Aorta (tissue), 5 donors: ENCODE measurements at regions not wholly inside any gene's neighbourhood (a gene's known extent, or its start where the extent isn't known, plus 50 kb on each side); places are given as distances from the start of the nearest gene placed in this dataset.
"Not testable (repeated sequence)": the region's sequence is repeated elsewhere in the genome, so short reads cannot be mapped to it uniquely, and the experiment has no call there.

ENCODE experiments used
- ATAC-seq: fragments of 200-7000 bp; cut with Tn5 transposase; one replicate; pipeline ENCODE4 v1.9.1; 2022; ENCODE audit warnings: moderate library complexity; ENCODE audit not compliant: low FRiP score
- DNase-seq, 2 donors: peaks; one replicate each; pipeline ENCODE4 v3.0.0-alpha.2; 2020
- H3K27ac ChIP-seq, 2 donors: one replicate each; pipeline ENCODE4 v1.5.1; 2013; ENCODE audit warnings: low read length in 2 of 2, mild to moderate bottlenecking in 2 of 2, moderate library complexity in 2 of 2, control low read depth in 1 of 2, inconsistent platforms in 1 of 2, low read depth in 1 of 2
- H3K27me3 ChIP-seq, 2 donors: one replicate each; pipeline ENCODE4 v1.6.1; 2013; ENCODE audit warnings: control low read depth in 1 of 2, low read length in 1 of 2, mild to moderate bottlenecking in 1 of 2, moderate library complexity in 1 of 2; ENCODE audit not compliant: insufficient read depth in 2 of 2, control insufficient read depth in 1 of 2
- H3K36me3 ChIP-seq, 2 donors: one replicate each; pipeline ENCODE4 v1.6.1; 2013; ENCODE audit warnings: control low read depth in 1 of 2, low read length in 1 of 2, mild to moderate bottlenecking in 1 of 2; ENCODE audit not compliant: insufficient read depth in 2 of 2, control insufficient read depth in 1 of 2
- H3K4me1 ChIP-seq, 2 donors: one replicate each; pipeline ENCODE4 v1.6.1; 2013; ENCODE audit warnings: low read length in 2 of 2, control low read depth in 1 of 2, mild to moderate bottlenecking in 1 of 2, moderate library complexity in 1 of 2; ENCODE audit not compliant: insufficient read depth in 2 of 2, control insufficient read depth in 1 of 2
- H3K4me3 ChIP-seq, 2 donors: one replicate each; pipeline ENCODE4 v1.5.1; 2013; ENCODE audit warnings: low read length in 2 of 2, control low read depth in 1 of 2, mild to moderate bottlenecking in 1 of 2
- H3K9me3 ChIP-seq: one replicate; pipeline ENCODE4 v1.6.1; 2013; ENCODE audit warnings: mild to moderate bottlenecking, low read length; ENCODE audit not compliant: control insufficient read depth
- WGBS, 2 donors: extraction: QIAGEN DNeasy Blood & Tissue Kit; methylation state at CpG; one replicate each; pipeline ENCODE4 v1.1.7; 2013; 5-methylcytosine and 5-hydroxymethylcytosine counted together
- intact Hi-C, 2 donors: fragments of 100-400 bp; cut with DNase I; formaldehyde crosslinking; loops; one replicate each; pipeline versions ENCODE4 v1.14.2 to v1.15.0; 2022
- donor health status: healthy with polysubstance abuse.
- donor health status: Bipolar disorder and iron deficiency.
- donor health status: DM: no; HTN: no; CAD: no.
- donor health status: DM: no; HTN: no; CAD: no.
- donor health status: DM: yes; HTN: yes; CAD: no.

DNA sequence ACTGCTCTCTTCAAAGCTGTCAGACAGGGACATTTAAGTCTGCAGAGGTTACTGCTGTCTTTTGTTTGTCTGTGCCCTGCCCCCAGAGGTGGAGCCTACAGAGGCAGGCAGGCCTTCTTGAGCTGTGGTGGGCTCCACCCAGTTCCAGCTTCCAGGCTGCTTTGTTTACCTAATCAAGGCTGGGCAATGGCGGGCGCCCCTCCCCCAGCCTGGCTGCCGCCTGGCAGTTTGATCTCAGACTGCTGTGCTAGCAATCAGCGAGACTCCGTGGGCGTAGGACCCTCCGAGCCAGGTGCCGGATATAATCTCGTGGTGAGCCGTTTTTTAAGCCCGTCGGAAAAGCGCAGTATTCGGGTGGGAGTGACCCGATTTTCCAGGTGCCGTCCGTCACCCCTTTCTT lies 942.3 kb downstream of the TLE1 start:
- H3K9me3 ChIP-seq, DNase-seq, H3K27ac ChIP-seq, H3K36me3 ChIP-seq, intact Hi-C loops, H3K27me3 ChIP-seq, H3K4me1 ChIP-seq, ATAC-seq, H3K4me3 ChIP-seq: not testable (repeated sequence)
- WGBS, 2 donors: 90 to 92% methylated on average over 17 of the region's 17 CpGs

DNA sequence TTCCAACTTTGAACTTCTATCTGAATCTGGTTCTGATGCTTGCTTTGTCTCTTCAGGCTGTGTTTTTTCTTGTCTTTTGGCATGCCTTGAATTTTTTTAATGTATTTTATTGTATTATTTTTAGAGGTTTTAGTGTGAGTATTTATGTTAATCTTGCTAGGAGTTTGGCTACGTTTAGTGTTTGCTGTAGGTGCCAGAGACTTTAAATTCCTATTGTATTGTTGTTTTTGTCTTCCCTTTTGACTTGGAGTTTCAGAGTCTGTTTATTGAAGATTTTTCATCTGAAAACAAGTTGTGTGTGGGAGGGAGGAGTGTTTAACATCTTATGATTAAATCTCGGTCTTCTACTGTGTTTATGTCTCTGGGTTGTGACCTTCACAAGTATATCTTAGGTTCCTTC lies 956.8 kb downstream of the TLE1 start:
- Histone ChIP-seq H3K27ac (no peak overlapping the region), H3K27me3 (no peaks in the 10 kb centered on the region), H3K4me1 (peaks cover 0 to 2% of the 10 kb centered on the region in 2 donors), H3K4me3 (no peak overlapping the region), H3K36me3 (no peaks in the 10 kb centered on the region), H3K9me3 (peaks cover 4% of the 10 kb centered on the region)
- WGBS, 2 donors: 3 to 14% methylated on average over 2 of the region's 2 CpGs
- DNase-seq: no peak
- no peak for ATAC-seq
- intact Hi-C loops: no loop called here

DNA sequence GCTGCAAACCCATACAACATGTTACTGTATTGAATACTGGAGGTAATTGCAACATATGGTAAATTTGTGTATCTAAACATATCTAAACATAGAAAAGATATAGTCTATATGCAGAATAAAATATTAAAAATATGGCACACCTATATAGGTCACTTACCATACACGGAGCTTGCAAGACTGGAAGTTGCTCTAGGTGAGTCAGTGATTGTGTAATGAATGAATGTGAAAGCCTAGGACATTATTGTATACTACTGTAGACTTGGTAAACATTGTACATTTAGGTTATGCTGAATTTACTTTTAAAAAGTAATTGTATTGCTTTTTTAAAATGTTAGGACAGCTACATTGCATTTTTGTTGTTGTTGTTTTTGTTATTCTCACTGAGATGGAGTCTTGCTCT lies 968.8 kb downstream of the TLE1 start:
- H3K27me3 ChIP-seq: no peaks in the 10 kb centered on the region
- intact Hi-C loops: no loop called here
- no peaks in the 10 kb centered on the region for H3K36me3 ChIP-seq
- DNase-seq (no peak), ATAC-seq (no peak)
- H3K4me3 ChIP-seq: no peak overlapping the region
- H3K9me3 ChIP-seq: peaks cover 2% of the 10 kb centered on the region
- no peak overlapping the region for H3K27ac ChIP-seq
- WGBS, 2 donors: 92 to 94% methylated on average over 1 of the region's 1 CpG
- no peaks in the 10 kb centered on the region for H3K4me1 ChIP-seq

DNA sequence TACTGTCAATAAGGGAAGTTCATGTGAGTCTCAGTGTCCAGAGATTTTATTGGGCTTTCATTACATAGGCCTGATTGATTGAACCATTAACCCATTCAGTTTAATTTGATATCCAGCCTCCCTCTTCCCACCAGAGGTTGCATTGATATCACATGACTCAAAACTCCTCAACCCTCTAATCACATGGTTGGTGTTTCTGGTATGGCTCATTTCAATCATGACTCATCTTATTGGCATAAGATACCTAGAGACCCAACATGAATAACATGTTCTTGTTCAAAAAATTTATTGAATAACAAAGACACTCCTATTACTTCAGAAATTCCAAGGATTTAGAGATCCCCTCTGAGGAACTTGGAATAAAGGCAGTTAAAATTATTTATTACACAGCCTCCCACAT lies 982.2 kb downstream of the TLE1 start:
- intact Hi-C loops: no loop called here
- no peak for DNase-seq
- Histone ChIP-seq H3K27me3 (no peaks in the 10 kb centered on the region), H3K4me1 (no peaks in the 10 kb centered on the region), H3K4me3 (no peak overlapping the region), H3K9me3 (peaks cover 1% of the 10 kb centered on the region), H3K27ac (no peak overlapping the region), H3K36me3 (no peaks in the 10 kb centered on the region)
- ATAC-seq: no peak

DNA sequence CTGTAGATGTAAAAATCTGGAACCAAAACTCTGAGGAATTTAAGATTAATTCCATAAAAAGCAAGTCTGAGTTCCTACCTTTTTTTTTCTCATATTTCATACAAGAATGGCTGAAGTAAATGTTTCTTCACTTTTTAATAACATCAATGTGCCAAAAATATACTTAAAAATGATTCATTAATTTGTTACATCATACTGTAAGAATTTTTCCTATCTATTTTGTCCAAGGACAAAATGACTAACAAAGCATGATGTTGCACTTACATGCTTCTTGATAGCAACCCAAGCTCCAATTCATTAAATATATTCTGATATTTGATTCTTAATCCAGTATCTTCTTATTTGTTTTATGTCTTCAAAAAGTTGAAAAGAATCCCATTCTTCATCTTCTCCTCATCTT lies 988.3 kb downstream of the TLE1 start:
- ATAC-seq (peak; percentile 22), DNase-seq (no peak)
- Histone ChIP-seq H3K4me3 (no peak overlapping the region), H3K27me3 (no peaks in the 10 kb centered on the region), H3K36me3 (no peaks in the 10 kb centered on the region), H3K4me1 (peaks cover 0 to 3% of the 10 kb centered on the region in 2 donors), H3K27ac (no peak overlapping the region), H3K9me3 (no peaks in the 10 kb centered on the region)
- intact Hi-C loops: no loop called here

DNA sequence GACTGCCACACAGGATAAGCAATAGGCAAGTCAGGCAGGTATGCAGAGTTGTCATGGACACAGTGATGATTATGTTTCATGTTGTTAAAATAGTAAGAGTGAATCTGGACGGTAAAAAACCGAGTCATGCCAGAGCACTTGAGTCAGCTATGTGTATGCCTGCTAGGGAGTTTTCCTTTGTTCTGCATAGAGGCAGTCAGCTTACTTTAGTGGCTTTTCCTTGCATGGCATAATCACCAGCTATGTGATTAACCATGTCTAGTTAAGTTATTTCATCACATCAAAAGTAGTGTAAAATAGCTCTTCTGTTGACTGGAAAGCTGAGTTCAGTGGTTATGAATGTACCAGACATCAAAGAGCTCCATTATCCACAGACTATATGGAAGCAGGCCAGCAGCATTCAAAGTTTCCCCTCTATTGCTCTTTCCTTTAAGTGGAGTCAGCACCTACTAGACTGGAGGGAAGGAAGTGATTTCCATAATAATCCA lies 989.8 kb downstream of the TLE1 start:
- Histone ChIP-seq H3K9me3 (no peaks in the 10 kb centered on the region), H3K4me3 (no peak overlapping the region), H3K36me3 (no peaks in the 10 kb centered on the region), H3K4me1 (peaks cover 0 to 3% of the 10 kb centered on the region in 2 donors), H3K27me3 (no peaks in the 10 kb centered on the region), H3K27ac (no peak overlapping the region)
- DNase-seq (no peak), ATAC-seq (no peak)
- WGBS, 2 donors: 5 to 7% methylated on average over 2 of the region's 2 CpGs
- intact Hi-C loops: no loop called here

DNA sequence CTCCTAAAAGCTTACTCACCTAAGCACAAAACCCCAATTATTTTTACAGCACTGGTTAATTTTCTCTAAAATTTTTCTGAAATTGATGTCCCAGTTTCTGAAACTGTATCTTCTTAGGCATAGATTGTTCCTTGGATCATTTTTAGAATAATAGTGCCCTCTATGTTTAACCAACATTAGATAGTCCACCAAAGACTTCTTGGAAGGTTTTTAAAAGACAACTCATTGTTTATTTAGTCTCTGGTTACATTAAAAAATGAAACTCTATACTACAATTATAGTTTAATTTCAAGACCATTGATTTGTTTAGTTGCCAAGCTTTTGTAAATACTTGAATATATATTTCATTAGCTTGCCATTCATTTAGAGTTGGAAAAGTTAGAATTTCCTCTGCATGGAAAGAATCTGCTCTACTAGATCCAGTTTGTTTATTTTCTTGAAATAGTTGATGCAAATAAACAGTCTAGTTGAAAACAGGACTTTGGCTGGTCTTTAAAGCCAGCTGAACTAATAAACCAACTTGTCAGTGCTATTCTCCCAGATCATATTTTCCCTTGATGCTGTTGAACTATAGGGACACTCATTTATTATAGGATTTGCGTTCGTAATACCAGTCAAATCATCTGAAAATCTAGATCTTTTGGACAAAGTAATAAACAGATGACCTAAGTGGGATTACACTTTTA lies 990.5 kb downstream of the TLE1 start:
- DNase-seq (no peak), ATAC-seq (no peak)
- no peak overlapping the region for H3K27ac ChIP-seq
- 58 to 71% methylated on average over 2 of the region's 2 CpGs for WGBS, 2 donors
- H3K27me3 ChIP-seq: no peaks in the 10 kb centered on the region
- no peaks in the 10 kb centered on the region for H3K36me3 ChIP-seq
- intact Hi-C loops: no loop called here
- H3K4me3 ChIP-seq: no peak overlapping the region
- H3K9me3 ChIP-seq: no peaks in the 10 kb centered on the region
- H3K4me1 ChIP-seq: peaks cover 0 to 3% of the 10 kb centered on the region in 2 donors

DNA sequence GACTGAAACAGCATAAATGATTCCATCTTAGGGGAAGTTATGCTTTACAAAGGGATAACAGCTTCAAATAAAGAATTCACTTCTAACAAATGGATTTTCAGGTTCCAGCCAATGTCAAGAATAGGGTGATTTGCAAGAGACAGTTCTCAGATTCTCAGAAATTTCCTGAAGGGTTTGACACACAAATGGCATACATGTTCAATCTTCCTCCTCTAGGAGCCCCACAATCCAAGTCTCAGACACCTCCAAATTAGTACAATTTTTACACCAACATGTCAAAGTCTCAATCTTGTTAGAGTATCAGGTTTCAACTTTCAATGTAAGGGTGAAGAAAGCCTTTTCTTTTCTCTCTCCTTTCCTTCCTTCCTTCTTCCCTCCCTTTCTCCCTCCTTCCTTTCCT lies 996.6 kb downstream of the TLE1 start:
- H3K36me3 ChIP-seq: no peaks in the 10 kb centered on the region
- H3K27me3 ChIP-seq: no peaks in the 10 kb centered on the region
- no peak for DNase-seq
- intact Hi-C loops: no loop called here
- no peak overlapping the region for H3K27ac ChIP-seq
- no peaks in the 10 kb centered on the region for H3K4me1 ChIP-seq
- no peak overlapping the region for H3K4me3 ChIP-seq
- ATAC-seq: no peak
- H3K9me3 ChIP-seq: no peaks in the 10 kb centered on the region

DNA sequence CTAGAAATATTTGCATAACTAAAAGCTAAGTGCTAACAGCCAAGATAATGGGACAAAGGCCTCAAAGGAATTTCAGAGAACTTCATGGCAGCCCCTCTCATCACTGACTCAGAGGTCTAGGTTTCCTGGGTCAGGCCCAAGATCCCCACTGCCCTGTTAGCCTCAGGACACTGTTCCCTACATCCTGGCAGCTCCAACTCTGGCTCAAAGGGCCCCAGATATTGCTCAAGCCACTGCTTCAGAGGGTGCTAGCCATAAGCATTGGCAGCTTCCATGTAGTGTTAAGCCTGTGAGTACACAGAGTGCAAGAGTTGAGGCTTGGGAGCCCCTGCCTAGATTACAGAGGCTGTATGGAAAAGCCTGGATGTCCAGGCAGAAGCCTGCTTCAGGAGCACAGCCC lies 998.1 kb downstream of the TLE1 start:
- ATAC-seq (no peak), DNase-seq (no peak)
- Histone ChIP-seq H3K36me3 (no peaks in the 10 kb centered on the region), H3K27ac (no peak overlapping the region), H3K4me3 (no peak overlapping the region), H3K4me1 (no peaks in the 10 kb centered on the region), H3K27me3 (no peaks in the 10 kb centered on the region), H3K9me3 (no peaks in the 10 kb centered on the region)
- intact Hi-C loops: no loop called here
